Stimulated activated CD4-positive, alpha-beta T cell treated with anti-CD3 and anti-CD28 coated beads, Interleukin-12 subunit alpha, Interleukin-12 subunit beta, amount 100 ng/mL, for 48 hours (primary cell): ENCODE measurements at regions not wholly inside any gene's neighbourhood (a gene's known extent, or its start where the extent isn't known, plus 50 kb on each side); places are given as distances from the start of the nearest gene placed in this dataset.
A peak's percentile ranks its signal among the peaks of the same experiment; 100 is the strongest.

Source experiments
- DNase-seq, 3 donors: peaks; one replicate each; pipeline ENCODE4 v3.0.0-alpha.2; 2020; ENCODE audit warnings: low read depth in 2 of 3, low spot score in 1 of 3

DNA sequence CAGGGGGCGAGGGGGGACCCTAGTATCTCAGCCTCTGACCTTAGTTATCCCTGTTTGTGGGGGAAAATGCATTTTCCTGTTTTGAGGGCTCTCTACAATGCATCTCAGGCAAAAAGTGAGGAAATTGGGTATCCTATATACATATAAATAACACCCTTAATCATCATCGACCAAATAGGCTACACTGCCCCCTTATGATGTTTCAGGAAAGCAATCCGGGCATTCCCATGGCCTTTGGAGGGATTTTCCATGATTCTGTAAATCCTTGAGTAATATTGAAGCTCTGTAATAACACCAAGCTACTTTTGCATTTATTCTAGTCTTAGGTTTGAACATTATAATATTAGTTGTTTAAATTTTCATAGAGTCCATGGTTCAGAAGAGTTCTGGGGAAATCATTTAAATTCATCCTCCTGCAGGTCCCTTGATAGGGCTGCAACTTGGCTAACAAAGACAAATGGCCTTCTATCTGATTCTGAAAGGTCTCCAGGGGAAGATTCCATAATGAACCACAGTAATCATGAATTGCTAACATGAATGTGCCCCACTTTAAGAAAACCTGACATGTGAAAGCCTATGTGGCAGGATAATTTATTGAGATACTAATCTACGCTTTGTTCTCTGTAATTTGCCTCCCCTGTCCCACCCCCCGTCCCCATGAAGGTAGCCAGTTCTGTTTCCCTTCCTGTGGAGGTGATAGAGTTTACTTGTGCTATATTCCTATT is 91.5 kb upstream of the SCOC start:
- DNase-seq = no peak

DNA sequence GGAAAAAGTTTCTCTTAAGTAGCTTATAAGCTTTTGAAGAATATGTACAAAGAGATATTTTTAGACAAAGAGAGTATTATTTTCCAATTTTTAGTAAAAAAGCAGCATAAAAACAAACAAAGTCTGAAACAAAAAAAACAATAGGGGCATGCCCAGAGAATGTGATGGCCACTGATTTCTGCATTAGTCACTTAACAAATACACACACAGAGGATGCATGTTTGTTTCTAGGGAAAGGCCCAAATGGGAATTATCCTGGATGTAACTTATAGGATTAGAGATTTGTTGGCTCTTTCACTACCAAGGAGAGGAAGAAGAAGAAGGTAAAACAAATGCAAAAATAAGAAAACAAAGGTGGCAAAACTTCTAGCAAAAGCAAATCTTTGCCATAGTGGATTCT is 95.9 kb upstream of the SCOC start:
- DNase-seq = no peak

DNA sequence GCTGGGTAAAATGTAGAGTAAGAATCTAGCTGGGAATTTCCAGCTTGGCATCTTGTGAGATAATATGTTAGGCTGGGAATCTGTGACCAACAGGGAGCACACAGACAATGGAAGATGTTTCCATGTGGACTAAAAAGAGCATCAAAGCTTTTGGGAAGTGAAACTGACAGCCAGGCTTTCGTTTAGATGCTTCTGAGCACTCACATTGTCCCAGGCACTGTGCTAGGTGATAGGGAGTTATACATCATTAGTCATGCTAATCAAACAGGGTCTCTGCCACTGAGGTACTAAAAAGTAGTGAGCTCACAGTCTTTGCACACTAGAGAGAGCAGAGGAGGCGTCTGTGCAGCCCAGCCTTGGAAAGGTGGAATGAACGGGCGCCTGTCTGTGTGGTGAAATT is 101.9 kb upstream of the SCOC start:
- no peak for DNase-seq

DNA sequence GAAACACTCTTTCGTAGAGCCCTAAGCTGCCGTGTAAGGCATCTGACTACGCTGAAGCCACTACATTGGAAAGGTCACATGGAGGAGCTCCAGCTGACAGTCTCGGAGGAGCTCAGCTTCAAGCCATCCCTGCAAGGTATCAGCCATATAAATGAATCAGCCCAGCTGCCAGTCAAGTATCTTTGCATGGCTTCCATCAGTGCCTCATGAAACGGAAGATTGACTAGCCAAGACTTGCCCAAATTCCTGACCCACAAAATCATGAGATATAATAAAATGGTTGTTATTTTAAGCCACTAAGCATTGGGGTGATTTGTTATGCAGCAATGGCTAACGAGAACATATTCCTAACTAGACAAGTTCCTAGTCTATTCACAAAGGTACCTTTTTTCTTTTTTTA is 104.1 kb upstream of the SCOC start:
- DNase-seq = no peak

DNA sequence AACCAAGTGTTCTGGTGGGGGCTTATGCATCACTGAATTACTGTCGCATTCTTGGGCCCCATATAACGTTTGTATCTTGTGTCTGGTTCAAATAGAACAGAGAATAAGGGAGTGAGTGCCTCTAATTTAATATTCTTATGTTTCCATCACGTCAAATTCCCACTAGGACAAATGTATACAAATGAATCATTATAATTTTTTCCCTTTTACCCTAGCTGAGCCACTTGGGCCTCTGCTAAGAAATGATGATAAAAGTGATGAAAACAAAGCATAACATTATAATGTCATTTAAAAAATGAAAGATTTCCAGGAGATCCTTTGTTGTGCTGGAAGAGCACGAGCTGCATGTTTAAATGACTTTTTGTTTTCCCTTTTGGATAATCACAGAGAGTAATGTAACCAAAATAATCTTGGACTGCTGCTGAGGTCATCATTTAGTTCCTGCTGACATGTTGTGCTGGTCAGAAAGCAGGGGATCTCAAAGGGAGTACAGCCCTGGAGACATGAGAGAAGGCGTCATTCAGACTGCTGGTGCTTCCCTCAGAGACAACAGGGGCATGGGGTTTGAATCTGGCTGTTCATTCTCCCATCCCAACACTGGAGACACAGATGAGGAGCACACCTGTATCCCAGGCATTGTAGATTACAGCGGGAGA is 105.1 kb upstream of the SCOC start:
- no peak for DNase-seq

DNA sequence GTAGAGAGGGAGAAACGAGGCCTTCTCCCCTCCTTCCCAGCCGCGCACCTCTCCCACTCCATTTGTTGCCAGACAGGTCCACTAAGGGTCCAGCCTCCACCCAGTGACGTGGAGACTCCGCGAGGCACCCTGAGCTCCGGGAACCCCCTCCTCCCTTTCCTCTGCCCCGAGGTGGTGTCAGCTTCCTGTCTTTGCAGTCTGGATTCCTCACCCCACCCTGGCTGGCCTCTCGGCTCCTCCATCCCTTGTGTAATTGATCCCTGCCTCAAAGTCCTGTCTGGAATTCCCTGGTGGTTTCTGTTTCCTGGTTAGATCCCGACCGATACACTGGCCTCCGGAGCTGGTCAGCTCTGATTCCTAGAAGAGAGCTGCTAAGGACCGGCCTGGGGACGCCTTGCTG is 105.9 kb upstream of the SCOC start:
- DNase-seq = no peak

DNA sequence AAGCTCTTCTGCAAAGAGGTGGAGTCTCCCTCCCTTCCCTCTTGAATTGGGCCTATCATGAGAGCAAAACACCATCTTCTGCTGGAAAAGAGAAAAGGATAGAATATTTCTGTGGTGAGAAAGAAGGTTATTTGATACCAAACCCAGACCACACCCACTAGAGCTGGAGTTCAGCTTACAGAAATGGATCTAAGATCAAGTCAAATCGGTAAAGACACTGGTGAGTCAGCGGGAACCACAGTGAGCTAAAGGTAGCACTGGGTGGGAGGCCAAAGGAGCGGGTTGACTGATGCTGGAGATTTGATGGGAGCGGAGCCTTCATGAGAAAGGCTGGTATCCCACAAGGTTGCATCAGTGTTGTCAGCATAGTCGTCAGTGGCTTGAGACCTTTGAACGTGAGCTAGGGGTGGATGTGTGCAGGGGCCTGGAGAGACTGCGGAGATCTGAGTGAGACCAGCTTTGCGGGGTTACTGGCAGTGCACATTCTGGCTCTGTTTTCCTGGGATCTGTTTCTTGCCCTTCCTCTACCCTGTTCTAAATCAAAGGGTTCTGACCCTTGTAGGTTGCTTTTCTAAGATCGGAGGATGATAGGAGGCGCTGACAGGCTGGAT is 106.4 kb upstream of the SCOC start:
- peak in 2 of 3 donors; percentile 27 to 28 for DNase-seq

DNA sequence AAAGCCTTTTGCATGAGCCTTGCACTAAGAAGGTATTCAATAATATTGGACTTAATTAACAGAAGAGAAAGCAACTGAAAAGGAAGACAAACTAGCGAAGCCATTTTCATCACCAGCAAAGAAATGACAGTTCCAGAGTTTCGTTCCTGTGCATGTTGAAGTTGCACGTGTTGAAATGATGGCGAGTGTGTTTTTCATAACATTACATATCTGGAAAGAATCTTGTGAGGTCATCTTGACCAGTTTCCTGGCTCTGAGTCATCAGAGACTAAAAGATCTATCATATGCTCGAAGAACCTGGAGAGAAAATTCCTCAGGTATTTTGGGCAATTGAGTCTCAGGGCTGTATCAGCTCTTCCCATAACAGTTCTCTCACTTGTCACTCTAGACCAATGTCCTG is 106.2 kb upstream of the MAML3 start:
- no peak for DNase-seq

DNA sequence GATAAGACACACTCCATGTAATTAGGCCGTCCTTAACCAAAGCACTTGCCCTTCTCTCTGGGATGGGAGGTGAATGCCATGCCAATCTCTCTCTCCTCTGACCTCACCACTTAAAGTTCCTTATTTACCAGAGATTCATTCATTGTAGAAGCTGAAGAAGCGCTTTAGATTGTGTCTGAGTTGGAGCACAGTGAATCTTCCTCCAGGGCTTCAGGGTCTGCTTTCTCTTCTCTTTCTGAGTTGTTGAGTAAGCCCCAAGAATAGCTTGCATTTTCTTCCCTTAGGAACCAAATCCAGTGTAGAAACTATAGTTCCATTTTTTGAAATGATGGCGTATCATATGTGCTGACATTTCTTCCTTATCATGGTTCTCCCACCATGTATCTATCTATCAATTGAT is 104.5 kb upstream of the MAML3 start:
- DNase-seq = no peak

DNA sequence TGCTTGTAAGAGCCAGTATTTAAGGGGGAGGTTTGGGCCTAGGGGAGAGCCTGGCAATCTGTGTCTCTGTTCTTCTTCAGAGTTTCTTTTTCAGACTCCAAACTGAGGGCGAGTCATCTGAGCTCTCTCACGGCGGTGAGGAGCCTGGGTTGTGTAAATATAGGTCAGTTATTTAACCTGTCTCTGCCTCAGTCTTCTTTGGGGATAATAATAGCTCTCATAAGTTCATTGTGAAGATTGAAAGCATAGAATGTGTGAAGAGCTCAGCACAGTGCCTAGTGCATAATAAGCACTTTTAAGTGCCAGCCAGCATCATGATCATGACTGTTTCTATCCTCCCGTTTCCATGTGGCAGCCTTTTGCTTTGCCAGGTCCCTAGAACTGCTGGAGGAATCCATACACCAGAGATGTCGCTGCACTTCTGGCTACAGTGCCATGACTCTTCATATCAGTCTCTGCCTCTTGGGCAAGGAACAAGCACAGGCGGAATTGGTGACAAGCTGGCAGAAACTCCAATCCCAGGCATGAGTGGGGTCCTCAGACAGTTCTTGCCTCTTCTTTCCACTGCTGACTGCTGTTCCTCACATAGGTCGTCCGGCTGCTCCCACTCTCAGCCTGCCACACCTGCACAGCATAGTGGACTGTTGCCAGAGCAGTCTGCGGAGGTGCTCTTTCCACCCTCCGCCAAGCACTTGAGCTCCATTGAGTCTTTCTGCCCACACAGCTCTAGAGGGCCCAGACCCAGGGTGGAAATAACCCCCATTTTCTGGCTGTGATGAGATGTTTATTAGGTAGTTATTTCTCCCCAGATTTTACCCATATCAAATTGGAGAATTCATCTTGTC is 103.7 kb upstream of the MAML3 start:
- DNase-seq = no peak

DNA sequence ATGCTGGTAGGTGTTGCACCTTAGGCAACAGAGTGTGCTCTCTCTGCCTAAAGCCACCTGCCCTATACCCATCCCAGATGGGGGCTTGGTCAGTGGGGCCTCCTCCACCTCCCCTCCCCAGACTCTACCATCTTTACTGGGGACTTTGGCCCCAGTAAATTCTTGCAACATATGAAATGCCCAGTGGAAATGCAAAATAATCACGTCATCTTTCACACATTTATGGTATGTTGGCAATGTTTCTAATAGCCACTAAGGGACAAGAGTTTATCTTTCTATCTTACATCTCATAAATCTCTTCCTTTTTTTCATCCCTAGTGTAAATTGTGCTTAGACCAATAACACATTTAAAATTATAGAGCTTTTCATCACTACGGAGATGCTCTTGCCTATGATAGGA is 103.0 kb upstream of the MAML3 start:
- DNase-seq = no peak

DNA sequence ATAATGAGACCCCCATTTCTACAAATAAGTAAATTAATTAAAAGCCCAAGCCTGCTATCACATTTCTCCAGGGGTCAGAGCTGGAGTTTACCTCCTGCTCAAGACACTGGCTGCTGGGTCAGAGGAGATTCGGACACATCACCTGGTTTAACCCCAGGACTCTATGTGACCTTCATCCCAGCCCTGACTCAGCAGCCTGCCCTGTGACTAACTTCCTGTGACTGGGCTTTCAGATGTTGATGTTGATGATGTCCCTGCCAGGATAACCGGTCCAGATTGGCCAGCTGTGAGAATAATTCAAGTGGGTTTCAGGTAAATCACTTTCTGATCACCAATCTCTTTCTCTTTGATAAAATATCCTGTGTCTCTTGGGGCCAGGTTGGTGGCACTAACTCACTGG is 102.4 kb upstream of the MAML3 start:
- no peak for DNase-seq

DNA sequence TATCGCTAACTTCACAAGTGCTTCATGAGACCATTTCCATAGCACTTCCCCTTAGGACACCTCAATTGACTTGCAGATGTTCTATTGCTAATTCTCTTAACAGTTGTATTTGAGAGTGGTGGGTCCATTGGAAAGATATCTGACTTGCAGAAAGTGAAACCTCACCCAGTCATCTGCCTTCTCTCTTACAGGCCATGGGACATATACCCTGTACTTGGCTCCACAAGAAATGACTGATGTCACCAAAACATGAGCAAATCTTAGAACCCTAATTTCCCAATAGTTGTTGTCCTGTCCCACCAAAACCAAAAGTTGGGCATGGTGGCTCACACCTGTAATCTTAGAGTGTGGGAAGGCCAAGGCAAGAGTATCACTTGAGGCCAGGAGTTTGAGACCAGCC is 101.9 kb upstream of the MAML3 start:
- DNase-seq = no peak

DNA sequence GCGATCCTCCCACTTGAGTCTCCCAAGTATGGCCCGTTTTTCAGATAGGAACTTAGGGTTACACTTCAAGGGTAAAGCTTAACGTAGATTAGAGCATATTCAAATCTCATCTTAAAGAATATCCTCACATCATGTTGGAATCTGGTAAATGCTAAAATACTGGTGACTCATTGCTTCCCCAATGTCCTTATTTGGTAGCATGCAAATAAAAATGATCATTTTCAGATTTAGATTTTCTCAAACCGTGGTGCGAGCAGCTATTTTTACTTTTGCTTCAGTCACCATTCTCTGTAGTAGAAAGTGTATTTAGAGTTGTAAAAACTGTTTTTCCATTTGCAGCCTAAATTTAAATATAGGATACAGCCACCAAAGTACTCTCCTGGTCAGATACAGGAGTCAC is 101.5 kb upstream of the MAML3 start:
- no peak for DNase-seq

DNA sequence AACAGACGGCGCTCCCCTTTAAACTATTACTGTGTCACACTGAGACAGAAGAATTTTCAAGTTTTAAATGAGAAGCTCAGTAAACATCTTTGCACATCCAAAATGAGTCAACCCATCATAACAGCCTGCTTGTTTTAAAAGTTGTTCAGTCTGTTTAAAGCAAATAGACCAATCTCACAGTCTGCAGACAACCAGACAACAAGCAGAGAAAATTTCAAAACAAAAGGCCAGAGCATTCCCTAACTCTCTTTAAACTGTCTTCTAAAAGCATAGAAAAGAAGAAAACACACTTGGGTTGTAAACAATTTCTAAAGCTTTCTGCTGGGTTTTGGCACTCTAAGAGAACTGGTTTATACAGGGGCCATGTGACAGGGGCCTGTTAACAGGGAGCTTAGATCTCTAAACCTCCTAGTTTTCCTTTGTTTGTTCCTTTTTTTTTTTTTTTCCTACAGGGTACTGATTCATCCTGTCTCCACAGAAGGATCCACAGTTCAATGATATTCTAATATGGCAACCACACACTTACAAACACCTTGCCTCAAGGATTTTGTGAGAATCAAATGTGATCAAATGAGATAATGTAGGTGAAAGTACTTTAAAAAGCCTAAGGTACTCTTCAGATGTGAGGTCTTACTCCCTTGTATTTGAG is 100.8 kb upstream of the MAML3 start:
- no peak for DNase-seq

DNA sequence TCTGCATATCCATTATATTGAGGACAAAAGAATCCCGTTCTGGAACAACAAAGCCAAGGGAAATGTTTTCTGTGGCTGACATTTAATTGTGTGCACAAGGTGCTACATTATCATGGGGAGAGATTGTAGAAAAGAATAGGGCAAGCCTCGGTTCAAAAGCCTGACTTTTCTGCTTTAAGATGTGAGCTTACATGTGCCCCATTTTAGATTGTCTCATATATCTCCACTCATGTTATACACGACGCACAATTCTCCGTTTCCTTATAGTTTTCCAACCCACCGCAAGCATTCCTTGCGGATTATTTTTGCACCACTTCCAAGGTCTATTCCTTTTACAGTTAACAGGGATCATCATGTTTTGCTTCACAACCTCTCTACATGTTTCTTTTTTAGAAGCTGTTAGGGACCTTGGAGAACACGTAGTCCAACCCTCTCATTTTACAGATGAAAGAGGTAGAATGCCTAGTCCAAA is 99.6 kb upstream of the MAML3 start:
- DNase-seq = no peak

DNA sequence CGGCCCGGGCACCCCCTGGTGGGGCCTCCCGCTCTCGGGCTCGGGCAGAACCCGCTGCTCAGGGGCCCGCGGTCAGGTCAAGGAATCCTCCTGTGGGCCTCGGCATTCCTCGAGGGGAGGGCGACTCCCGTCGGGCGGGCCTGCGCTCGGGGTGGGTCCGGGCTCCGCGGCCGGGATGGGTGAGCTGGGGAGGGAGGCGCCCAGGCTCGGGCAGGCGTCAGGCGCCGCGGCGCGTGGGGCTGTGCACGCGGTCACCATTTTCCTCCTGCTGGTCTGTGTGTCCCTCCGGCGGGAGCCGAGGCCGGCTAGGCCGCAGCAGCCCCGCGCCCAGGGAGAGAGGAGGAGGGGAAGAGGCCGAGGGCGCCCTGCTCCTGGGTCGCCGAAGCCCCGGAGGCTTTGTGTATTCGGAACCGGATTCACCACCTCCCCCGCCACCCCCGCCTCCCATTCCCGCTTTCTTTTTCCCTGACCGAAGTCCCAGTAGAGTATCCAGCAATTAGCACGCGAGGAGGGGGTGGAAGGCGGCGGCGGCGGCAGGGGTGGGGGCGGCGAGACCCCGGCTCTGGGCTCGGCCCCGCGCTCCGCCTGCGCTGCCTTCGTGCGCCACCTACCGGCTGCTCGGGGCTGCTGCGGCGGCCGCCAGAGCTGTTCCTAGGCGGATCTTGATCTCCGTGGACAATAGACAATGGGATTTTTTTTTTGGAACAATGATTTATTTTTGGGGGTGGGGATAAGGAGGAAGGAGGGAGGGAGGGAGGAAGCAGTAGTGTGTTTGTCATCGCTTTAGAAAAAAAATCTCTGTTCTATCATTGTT is 99.0 kb upstream of the MAML3 start:
- DNase-seq = peak in 1 of 3 donors; percentile 45

DNA sequence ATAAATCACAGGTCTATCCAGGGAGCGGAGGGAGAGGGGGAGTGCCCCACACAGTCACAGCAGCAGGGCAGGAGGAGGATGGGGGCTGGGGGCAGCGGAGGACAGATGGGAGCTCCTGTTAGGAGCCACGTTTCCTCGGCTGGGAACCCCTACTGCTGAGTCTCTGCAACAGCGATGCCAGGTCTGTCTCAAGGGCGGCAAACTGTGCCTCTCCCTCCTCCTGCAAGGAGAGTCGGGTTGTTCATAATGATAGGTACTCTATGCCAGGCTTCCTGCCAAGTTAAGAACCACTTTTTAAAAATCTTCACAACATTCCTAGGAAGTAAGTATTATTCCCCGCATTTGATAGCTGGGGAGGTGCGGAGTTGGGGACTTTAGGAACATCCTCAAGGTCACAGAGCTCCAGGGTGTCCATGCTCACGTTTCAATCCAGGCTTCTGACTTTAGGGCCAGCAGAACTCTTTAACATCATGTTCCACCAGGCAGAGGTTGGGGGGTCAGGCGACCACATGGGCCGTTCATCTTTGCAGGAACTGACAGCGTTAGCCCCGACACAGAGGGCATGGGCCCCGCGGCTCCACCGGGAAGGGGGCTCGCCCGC is 98.3 kb upstream of the MAML3 start:
- DNase-seq = no peak

DNA sequence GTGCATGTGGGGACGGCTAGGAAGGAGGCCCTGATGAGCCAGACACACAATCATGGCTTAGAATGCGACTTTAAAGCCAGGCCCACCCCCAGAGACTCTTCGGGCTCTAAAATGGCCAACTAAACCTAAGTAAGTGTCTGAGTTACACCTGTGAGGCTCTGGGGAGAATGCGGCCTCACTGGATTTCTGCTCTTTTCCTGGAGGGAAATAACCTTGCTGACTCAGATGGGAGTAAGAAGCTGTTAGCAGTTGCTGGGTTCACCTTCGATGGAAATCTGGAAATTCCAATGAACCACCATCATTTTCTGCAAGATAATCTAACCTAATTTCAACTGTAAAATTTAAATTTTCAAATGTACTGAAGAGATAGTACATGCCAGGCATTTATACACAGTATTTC is 97.6 kb upstream of the MAML3 start:
- DNase-seq = no peak

DNA sequence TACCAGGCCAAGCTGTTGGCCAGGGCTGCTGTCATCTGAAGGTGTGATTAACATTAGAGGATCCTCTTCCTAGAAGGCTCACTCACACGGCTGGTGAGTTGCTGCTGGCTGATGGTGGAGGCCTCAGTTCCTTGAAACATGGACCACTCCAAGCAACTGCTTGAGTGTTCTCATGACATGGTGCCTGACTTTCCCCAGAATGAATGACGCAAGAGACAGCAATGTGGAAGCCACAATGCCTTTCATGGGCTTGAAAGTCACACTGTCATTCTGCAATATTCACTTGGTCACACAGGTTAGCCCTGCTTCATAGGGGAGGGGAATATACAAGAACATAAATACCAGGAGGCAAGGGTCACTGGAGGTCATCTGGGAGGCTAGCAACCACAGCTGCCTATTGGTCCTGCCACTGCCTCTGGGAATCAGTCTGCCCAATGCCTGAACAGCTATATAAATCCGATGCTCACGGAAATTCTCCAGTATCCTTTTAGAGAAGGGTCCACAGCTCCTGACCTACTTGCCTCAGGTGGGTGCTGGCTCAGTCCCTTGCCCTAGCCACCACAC is 97.1 kb upstream of the MAML3 start:
- DNase-seq = no peak
